ENCODE measurements at regions not wholly inside any gene's neighbourhood (a gene's known extent, or its start where the extent isn't known, plus 50 kb on each side); places are given as distances from the start of the nearest gene placed in this dataset.

- no peak for DNase-seq (ENCODE audit: low spot score)
Measured at GRCh38 chr14:85744573-85744972, 214.6 kb downstream of the FLRT2 start.

DNA sequence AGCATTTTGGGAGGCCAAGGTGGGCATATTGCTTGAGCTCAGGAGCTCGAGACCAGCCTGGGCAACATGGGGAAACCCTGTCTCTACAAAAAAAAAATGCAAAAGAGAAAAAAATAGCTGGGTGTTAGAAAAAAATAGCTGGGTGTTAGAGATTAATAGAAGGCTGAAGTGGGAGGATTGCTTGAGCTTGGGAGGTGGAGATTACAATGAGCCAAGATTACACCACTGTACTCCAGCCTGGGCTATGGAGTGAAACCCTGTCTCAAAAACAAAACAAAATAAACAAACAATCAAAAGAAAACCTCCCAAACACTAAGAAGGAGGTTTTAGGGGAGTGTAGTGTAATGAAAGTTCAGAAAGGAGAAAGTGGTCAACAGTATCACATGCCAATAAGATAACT is 202.1 kb downstream of the FLRT2 start:
- no peak for DNase-seq (ENCODE audit: low spot score)

GRCh38 chr14:85731186-85731585 is 201.2 kb downstream of the FLRT2 start:
- DNase-seq (ENCODE audit: low spot score) = no peak

DNA sequence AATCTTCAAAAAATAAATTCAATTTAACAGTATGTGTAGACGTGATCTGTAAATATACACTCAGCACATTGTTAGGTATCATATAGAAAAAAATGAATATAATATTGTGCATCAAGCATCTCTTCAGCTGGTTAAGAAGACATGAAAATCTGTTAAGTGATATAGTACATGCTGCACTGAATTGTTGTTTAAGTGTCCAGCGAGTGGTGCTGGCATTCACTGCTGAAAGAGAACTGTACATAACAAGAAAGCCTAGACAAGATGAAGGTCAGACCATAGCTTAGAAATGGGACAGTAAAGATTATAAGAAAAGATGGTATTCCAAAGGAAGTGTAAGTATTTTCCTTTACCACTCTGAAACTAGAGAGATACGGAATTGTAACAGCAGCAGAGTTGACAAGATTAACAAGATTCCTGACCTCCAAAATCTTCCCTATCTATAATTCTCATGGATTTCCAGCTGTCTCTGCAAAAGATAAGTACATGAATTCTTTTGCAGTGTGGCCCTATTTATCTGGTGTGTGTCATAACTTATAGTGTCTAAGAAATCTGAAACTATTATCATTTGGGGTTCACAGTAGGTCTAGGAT is 198.6 kb downstream of the FLRT2 start:
- no peak for DNase-seq (ENCODE audit: low spot score)

- DNase-seq (ENCODE audit: low spot score) = no peak
Measured at GRCh38 chr14:85714069-85714468, 184.1 kb downstream of the FLRT2 start.

DNA sequence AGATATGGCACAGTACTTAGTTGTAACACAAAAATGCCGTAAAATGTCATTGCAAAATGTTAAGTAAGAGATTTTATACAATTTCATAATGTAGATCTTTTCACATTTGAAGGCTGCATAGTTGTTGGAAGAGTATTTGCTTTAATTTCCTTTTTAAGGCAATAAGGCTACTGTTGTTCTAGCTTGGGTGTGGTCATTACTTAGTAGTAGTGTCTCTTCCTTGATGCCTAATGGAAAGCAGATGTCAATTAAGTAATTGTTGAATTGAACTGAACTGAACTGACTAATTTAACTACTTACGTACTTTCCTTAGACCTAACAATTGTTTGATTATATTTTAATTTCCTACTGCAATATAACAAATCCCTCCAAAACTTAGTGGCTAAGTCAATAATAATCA is 181.7 kb downstream of the FLRT2 start:
- DNase-seq (ENCODE audit: low spot score) = no peak

Data from HuH-7 (cell line).